Brain microvascular endothelial cell (primary cell): ENCODE measurements at regions not wholly inside any gene's neighbourhood (a gene's known extent, or its start where the extent isn't known, plus 50 kb on each side); places are given as distances from the start of the nearest gene placed in this dataset.

ENCODE experiments used
- DNase-seq: peaks from one replicate; pipeline ENCODE4 v3.0.0-alpha.2; 2020
- H3K27ac ChIP-seq: fragments of 250-450 bp; sonication (Bioruptor Pico); 2 replicates; pipeline ENCODE4 v1.5.1; 2020; ENCODE audit warnings: mild to moderate bottlenecking, moderate library complexity
- H3K27me3 ChIP-seq: fragments of 250-450 bp; sonication (Bioruptor Pico); replicated peaks from 2 replicates; pipeline ENCODE4 v1.5.1; 2020; ENCODE audit warnings: mild to moderate bottlenecking
- H3K36me3 ChIP-seq: fragments of 250-450 bp; sonication (Bioruptor Pico); replicated peaks from 2 replicates; pipeline ENCODE4 v1.5.1; 2020; ENCODE audit warnings: mild to moderate bottlenecking
- H3K4me3 ChIP-seq: 2 replicates; pipeline ENCODE4 v1.5.1; 2011; ENCODE audit warnings: low read depth, mild to moderate bottlenecking, control low read depth, low read length, moderate library complexity
- in situ Hi-C: cut with HindIII; loops from 2 replicates; pipeline ENCODE4 v1.10.0; 2017; ENCODE audit warnings: low sequenced_read_pairs, low pct_ligation_motif_present
- TF ChIP-seq, protein P1 (sequence below): IDR thresholded peaks from 2 replicates; pipeline ENCODE4 v1.5.1; 2011; ENCODE audit warnings: low read depth, mild to moderate bottlenecking, moderate library complexity, low read length, control low read depth, inconsistent platforms; ENCODE audit errors: missing control alignments

DNA sequence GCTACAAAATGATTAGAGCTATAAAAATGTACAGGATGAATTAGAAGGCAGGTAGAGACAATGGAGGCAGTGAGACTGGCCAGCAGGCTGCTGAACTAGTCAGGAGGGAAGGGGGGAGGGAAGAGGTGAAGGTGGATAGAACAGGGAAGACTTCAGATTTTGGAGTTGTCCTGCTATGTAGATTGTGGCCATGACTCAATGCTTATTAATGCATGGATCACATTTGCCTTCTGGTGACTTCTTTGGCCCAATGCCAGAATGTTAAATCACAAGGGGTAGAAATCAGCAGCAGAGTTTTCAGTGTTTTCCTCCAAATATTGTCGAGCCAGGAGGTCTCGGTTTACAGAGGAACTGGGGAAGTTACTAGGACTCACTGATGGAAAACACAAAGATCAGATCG is 346.6 kb downstream of the AASDHPPT start:
- peak; percentile 83 for DNase-seq
- in situ Hi-C loops = no loop called here
- TF ChIP-seq, protein P1, sequence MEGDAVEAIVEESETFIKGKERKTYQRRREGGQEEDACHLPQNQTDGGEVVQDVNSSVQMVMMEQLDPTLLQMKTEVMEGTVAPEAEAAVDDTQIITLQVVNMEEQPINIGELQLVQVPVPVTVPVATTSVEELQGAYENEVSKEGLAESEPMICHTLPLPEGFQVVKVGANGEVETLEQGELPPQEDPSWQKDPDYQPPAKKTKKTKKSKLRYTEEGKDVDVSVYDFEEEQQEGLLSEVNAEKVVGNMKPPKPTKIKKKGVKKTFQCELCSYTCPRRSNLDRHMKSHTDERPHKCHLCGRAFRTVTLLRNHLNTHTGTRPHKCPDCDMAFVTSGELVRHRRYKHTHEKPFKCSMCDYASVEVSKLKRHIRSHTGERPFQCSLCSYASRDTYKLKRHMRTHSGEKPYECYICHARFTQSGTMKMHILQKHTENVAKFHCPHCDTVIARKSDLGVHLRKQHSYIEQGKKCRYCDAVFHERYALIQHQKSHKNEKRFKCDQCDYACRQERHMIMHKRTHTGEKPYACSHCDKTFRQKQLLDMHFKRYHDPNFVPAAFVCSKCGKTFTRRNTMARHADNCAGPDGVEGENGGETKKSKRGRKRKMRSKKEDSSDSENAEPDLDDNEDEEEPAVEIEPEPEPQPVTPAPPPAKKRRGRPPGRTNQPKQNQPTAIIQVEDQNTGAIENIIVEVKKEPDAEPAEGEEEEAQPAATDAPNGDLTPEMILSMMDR = no peak

DNA sequence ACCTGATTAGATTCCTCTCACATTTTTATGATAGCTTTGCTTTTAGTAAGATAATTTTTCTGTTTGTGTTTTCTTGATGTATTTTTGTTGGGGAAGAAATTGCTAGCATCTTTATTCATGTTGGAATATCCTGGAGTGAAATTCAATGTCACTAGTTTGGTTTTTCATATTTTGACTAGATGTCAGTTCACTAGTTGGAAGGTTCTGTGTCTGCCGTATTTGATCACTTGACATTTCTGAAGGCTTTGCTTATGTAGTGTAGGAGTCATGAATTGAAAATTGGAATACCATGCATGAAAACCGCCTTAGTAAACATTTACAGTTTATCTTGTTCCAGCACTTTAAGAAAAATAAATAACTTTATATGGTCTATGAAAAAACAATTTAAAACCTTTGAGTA is 348.4 kb downstream of the AASDHPPT start:
- TF ChIP-seq, protein P1 = no peak
- no peak overlapping the region for H3K4me3 ChIP-seq
- in situ Hi-C loops = no loop called here
- H3K27ac ChIP-seq = no peak overlapping the region
- H3K36me3 ChIP-seq = no peaks in the 10 kb centered on the region
- no peak for DNase-seq
- no peaks in the 10 kb centered on the region for H3K27me3 ChIP-seq

More for the DNA sequence above, 346.6 kb downstream of the AASDHPPT start:
- Histone ChIP-seq H3K27ac (peak overlapping the region; percentile 73), H3K36me3 (no peaks in the 10 kb centered on the region), H3K27me3 (no peaks in the 10 kb centered on the region), H3K4me3 (no peak overlapping the region)

DNA sequence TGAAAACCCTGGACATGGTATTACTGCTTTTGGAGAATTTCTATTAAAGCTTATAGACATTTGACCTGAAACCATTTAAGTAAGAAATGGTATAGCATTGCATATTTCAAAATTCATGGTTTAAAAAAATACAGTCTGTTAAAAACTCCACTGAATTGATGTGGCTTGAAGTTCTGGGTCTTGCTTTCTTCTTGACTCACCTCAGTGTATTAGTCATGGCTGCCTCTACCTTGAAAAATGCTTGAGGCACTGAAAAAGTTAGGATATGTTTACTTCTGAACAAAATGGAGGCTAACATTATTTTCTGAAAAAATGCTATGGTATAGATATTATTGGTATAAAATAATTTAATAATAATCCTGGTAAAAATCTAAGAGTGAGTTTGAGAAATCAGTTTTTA is 349.2 kb downstream of the AASDHPPT start:
- in situ Hi-C loops = no loop called here
- Histone ChIP-seq H3K36me3 (no peaks in the 10 kb centered on the region), H3K4me3 (no peak overlapping the region), H3K27me3 (no peaks in the 10 kb centered on the region), H3K27ac (no peak overlapping the region)
- no peak for DNase-seq
- TF ChIP-seq, protein P1 = no peak

DNA sequence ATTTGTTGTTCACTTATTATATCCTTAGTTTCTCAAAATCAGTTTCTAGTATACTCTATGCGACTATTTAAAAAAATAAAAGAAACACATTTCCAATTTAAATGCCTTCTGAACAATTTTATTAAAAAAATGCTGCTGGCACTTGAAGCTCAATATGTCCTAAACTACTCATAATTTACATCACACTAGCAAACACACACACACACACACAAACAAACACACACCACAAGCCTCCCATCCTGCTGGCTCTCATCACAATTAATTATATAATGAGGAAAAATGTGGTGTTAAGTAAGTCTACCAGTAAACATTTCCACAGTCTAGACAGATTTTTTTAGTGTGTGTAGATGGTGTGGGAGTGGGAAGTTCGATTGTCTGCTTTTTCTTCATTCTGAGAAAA is 350.3 kb downstream of the AASDHPPT start:
- Histone ChIP-seq H3K4me3 (no peak overlapping the region), H3K36me3 (no peaks in the 10 kb centered on the region), H3K27me3 (no peaks in the 10 kb centered on the region), H3K27ac (no peak overlapping the region)
- no peak for DNase-seq
- in situ Hi-C loops = no loop called here
- TF ChIP-seq, protein P1 = no peak

DNA sequence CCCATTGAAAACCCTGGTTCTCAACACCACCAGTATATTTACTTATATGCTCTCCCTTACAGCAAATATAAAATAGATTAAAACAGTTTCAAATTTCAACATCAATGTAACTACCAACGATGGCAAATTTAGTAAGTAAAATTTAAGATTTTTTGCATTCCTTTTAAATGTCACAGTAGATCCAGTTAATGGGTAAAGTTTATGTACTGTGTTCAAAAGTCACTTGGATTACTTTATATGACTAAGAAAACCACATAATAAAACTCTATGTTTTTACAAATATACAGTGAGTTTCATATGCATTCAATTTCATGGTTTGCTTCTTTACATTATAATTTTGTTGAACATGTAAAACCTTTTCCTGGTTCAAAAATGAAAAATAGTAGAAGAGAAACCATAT is 364.6 kb downstream of the AASDHPPT start:
- in situ Hi-C loops = no loop called here
- TF ChIP-seq, protein P1 = no peak
- H3K27ac ChIP-seq = no peak overlapping the region
- H3K4me3 ChIP-seq = no peak overlapping the region
- H3K36me3 ChIP-seq = no peaks in the 10 kb centered on the region
- DNase-seq = no peak
- no peaks in the 10 kb centered on the region for H3K27me3 ChIP-seq

DNA sequence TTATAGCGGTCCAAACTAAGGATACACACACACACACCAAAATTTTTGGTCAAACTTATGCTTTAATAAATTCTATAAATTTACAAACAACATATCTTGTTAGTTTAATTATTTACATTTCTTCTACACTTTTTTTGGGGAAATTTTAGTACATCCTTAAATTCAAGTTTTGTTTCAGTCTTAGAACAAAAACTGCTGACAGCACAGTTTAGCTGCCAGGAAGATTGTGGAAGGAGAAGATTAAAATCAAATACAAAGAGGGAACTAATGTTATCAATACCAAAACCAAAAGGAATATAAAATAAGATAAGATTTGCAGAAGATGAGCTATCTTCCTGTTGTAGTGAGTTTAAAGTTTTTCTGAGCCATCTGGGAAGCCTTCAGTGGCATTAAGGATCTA is 368.8 kb downstream of the AASDHPPT start:
- TF ChIP-seq, protein P1 = no peak
- Histone ChIP-seq H3K36me3 (no peaks in the 10 kb centered on the region), H3K4me3 (no peak overlapping the region), H3K27me3 (no peaks in the 10 kb centered on the region), H3K27ac (no peak overlapping the region)
- DNase-seq = no peak
- in situ Hi-C loops = no loop called here
